ENCODE measurements at regions not wholly inside any gene's neighbourhood (a gene's known extent, or its start where the extent isn't known, plus 50 kb on each side); places are given as distances from the start of the nearest gene placed in this dataset.

DNA sequence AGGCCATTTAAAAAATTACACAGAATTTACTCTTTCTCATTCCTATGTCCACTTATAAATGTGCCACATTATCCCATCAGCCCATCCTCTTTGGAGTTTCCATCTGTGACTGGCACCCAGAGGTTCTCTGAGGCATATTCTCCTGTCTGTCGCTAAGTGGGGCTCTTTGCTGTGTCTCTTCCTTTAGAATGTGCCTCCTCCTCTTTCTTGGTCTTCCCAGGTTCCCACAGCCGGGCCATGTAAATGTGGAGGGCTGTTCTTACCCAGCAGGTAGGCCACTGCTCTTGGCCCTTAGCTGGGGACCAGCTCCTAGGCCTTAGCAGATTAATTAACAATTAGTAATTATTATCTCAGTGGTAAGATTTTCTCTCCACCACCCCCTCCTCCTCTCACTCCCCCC, 167.0 kb downstream of the INSIG2 start:
- TF ChIP-seq, protein P1, sequence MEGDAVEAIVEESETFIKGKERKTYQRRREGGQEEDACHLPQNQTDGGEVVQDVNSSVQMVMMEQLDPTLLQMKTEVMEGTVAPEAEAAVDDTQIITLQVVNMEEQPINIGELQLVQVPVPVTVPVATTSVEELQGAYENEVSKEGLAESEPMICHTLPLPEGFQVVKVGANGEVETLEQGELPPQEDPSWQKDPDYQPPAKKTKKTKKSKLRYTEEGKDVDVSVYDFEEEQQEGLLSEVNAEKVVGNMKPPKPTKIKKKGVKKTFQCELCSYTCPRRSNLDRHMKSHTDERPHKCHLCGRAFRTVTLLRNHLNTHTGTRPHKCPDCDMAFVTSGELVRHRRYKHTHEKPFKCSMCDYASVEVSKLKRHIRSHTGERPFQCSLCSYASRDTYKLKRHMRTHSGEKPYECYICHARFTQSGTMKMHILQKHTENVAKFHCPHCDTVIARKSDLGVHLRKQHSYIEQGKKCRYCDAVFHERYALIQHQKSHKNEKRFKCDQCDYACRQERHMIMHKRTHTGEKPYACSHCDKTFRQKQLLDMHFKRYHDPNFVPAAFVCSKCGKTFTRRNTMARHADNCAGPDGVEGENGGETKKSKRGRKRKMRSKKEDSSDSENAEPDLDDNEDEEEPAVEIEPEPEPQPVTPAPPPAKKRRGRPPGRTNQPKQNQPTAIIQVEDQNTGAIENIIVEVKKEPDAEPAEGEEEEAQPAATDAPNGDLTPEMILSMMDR (IDR thresholded peaks at IDR 0.05; ENCODE audit: insufficient read depth, low read depth, low read length), result no peak
- no peak for TF ChIP-seq EZH2 (IDR thresholded peaks at IDR 0.05; ENCODE audit: insufficient read depth, low read length)
